Ureter (tissue), 1 donor: ENCODE measurements at regions not wholly inside any gene's neighbourhood (a gene's known extent, or its start where the extent isn't known, plus 50 kb on each side); places are given as distances from the start of the nearest gene placed in this dataset.

Experiments
- DNase-seq: peaks from one replicate; pipeline ENCODE4 v3.0.0-alpha.2; 2020; ENCODE audit warnings: low spot score
- donor health status: DM: yes; HTN: yes; CAD: no.

- no peak for DNase-seq
These were observed 50.7 kb upstream of the TNFRSF21 start for GRCh38 chr6:47360388-47360787.

DNA sequence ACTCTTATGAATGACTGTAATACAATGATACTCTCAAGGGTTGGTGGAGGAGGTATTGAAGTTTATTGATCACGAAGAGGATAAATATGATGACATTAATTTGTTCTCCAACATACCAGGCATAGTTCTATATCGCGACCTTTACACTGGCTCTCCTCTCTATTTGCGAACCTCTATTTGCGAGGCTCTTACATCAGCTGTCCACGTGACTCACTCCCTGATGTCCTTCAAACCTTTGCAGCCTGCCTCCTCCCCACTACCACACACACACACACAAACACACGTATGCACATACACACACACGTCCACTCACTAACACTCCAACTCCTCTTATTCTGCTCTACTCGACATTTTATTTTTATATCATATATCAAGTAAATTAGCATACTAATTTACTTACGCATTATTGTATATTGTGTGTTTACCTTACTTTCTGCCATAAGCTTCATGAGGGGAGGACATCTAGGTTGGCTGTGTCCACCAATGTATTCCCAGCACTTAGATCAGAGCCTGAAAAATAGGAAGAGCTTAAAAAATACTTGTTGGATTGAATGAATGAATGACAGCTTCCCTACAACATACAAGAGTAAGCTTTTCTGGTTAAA, 53.3 kb upstream of the TNFRSF21 start:
- no peak for DNase-seq

DNA sequence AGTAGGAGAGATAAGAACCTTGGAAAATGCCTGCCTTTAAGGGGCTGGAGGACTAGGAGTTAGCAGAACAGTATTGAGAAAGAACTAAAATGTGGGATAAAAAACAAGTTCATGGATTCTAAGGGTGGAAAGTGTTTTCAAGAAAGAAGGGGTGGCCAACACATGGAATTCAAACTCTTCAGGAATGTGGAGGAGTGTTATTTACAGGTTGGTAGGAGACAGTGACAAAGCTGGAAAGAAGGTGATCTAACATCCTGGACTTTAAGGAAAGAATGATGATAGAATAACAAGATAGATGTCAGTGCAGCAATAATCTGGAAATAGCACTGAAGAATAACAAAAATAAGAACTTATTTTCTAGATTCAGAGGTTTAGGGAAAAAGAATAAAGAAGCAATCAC, 54.0 kb upstream of the TNFRSF21 start:
- no peak for DNase-seq

- no peak for DNase-seq
These were observed 56.7 kb upstream of the TNFRSF21 start for GRCh38 chr6:47366335-47366890.

DNA sequence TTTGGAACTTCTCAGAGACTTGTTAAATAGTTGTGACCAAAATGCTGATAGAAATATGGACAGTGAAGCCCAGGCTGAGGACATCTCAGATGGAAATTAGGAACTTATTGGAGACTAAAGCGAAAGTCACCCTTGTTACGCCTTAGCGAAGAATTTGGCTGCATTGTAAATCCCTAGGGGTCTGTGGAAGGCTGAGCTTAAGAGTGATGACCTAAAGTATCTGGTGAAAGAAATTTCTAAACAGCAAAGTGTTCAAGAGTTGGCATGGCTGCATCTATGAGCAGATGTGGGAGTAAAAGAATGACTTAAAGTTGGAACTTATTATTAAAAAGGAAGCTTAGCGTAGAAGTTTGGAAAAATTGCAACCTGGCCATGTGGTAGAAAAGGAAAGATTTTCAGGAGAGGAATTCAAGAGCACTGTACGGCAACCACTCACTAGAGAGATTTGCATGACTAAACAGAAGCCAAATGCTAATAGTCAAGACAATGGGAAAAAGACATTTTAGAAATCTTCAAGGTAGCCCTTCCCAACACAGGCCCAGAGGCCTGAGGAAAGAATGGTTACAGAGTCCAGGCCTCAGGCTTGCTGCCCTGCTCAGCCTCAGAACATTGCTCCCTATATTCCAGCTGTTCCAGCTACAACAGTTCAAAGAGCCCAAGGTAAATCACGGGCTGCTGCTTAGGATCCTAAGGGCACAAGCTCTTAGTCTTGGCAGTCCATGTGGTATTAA, 61.6 kb upstream of the TNFRSF21 start:
- no peak for DNase-seq

- no peak for DNase-seq
These were observed 62.2 kb upstream of the TNFRSF21 start for GRCh38 chr6:47371870-47372255.

DNA sequence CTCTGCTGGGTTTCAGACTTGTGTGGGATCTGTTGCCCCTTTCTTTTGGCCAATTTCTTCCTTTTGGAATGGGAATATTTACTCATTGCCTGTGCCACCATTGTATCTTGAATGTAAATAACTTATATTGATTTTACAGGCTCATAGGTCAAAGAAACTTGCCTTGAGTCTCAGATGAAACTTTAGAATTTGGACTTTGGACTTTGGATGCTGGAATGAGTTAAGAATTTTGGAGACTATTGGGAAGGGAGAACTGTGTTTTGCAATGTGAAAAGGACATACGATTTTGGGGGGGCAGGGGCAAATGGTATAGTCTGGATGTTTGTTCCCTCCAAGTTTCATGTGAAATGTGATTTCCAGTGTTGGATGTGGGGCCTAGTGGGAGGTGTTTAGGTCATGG, 62.6 kb upstream of the TNFRSF21 start:
- DNase-seq, result no peak

DNA sequence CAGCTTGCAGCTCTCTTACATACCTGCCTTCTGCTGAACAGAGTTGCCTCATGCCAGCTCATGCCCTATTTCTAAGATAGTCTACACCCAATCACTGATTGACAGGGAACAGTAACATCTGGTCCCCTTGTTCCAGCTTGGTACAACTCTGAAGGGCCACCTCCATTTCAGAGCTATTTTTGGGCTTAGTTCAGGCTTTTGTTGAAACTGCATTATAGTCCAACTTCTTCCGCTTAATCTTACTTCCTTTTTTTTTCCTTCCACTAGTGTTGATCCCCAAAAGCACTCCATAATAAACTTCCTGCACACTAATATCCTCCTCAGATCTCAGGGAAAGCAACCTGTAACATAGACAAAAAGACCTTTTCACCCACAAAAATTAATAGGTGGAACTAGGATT, 65.7 kb upstream of the TNFRSF21 start:
- no peak for DNase-seq

- DNase-seq, result no peak
These were observed 67.2 kb upstream of the TNFRSF21 start for GRCh38 chr6:47376930-47377329.

GRCh38 chr6:47377971-47378370, 68.3 kb upstream of the TNFRSF21 start:
- DNase-seq, result no peak

DNA sequence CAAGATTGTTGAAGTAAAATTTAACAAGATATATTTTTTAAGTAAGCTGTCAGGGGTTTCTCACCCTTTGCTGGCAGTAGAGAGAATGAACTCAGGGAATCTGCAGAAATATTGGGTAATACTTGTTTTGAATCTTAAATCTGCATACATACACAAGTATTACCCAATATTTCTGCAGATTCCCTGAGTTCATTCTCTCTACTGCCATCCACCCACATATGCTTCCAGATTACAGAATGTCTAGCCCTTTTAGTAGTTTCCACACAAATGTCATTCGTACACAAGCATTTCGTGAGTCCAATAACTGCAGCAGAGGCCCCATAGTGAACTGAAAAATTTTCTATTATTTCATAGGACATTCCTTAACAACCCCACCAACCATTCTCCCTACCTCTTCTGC, 69.6 kb upstream of the TNFRSF21 start:
- DNase-seq, result no peak

DNA sequence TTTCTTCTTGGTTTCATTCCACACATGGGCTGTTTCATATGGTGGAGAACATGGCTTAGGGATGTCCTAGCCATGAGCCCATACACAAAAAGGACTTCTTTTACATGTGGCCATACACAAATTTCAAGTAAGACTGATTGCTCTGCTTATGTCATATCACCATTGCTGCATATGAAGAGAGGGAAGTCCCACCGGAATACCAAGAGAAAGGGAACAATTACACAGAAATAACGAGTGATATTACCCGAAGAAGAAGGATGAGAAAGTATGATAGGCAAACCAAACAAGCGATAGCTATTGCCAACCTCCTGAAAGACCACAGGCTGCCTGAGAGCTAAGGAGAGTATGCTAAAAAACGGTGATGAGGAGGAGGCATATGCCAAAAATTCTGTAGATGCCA, 70.5 kb upstream of the TNFRSF21 start:
- DNase-seq, result no peak

GRCh38 chr6:47381036-47381435, 71.3 kb upstream of the TNFRSF21 start:
- no peak for DNase-seq

- no peak for DNase-seq
These were observed 73.7 kb upstream of the TNFRSF21 start for GRCh38 chr6:47383360-47383759.

DNA sequence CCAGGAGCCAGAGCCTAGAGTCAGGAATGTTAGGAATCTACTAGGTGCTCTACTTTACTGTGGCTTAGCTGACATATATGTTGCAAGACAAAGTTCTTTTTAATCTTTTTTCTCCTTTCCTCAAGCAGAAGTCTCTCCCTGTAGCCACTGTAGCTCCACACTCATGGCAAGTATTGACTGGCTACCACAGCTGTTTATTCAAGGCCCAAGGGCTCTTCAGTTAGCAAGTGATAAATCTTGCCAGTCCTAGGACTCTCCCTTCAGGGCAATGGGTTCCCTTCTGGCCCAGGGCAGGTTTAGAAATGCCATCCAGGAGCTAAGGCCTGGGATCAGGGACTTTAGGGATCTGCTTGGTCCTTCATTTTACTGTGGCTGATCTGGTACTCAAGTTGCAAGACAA, 82.0 kb upstream of the TNFRSF21 start:
- DNase-seq, result no peak

- no peak for DNase-seq
These were observed 82.5 kb upstream of the TNFRSF21 start for GRCh38 chr6:47392251-47392650.

- DNase-seq, result no peak
These were observed 81.1 kb upstream of the CD2AP start for GRCh38 chr6:47396401-47397069.

DNA sequence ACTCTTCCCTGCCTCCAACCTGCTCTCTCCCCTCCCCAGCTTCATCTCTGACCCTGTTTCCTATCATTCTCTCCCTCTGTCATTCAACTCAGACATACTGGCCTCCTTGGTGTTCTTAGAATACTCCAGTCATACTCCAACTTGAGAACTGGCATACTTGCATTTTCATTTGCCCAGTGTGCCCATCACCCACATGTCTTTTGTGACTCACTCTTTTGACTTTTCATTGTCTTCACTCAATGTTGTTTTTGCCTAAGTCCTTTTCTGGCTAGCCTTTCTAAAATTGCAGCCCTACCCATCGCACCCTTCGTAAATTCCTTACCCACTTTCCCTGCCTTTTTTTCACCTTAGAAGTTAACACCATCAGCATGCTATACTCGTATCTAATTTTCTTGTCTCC, 77.0 kb upstream of the CD2AP start:
- no peak for DNase-seq

DNA sequence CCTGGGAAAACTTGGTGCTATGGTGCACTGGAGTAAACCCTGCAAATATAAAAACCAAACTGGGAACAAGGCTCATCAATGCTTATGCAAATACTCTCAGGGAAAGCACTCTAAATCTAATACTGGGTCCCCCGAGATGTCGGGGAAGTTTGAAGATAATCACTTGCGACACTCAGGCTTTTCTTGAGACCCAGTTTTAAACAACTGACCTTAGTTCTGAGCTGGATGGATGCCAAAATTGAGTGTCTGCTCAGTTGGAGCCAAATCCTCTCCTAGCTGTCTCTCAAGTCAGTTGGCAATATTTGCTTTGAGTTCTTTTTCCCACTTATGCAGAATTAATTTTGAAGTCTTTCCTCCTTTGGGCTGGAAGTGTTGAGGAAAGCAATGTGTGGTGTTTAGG, 75.5 kb upstream of the CD2AP start:
- DNase-seq, result no peak

DNA sequence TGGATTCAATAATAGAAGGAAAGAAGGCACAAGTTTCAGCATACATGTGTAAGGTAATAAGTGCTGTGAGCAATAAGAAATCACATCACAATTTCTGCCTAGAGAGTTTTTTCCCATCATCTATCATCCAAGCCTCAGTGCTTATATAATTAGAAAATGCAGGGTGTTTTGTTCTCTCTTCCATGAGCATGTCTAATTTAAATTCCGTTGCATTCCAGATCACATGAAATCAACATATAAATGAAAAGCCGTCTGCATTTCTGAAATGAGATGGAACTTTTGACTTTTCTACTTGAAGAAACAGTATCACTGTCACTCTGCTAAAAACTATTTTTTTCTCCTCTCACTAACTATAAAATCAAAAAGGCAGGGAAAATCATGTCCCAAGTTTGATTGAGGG, 74.5 kb upstream of the CD2AP start:
- DNase-seq, result no peak

GRCh38 chr6:47403801-47404200, 73.8 kb upstream of the CD2AP start:
- no peak for DNase-seq

- DNase-seq, result no peak
These were observed 73.2 kb upstream of the CD2AP start for GRCh38 chr6:47404435-47404834.

DNA sequence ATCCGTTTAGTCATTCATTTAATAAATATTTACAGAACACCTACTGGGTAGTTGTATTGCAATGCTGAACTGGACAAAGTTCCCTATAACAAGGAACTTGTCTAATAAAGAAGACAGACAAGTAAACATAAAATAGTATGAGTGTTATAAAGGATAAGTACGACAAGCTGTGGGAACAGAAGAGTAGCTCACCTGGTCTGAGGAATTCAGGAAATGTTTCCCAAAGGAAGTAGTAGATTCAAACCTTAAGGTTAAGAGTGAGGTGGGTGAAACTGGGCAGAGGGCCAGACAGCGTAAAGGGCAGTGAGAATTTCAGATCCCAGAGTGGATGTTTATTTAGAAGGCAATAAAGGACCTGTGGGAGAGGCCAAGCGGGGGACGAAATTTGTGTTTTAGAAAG, 72.3 kb upstream of the CD2AP start:
- DNase-seq, result no peak
